ENCODE measurements at regions not wholly inside any gene's neighbourhood (a gene's known extent, or its start where the extent isn't known, plus 50 kb on each side); places are given as distances from the start of the nearest gene placed in this dataset.

DNA sequence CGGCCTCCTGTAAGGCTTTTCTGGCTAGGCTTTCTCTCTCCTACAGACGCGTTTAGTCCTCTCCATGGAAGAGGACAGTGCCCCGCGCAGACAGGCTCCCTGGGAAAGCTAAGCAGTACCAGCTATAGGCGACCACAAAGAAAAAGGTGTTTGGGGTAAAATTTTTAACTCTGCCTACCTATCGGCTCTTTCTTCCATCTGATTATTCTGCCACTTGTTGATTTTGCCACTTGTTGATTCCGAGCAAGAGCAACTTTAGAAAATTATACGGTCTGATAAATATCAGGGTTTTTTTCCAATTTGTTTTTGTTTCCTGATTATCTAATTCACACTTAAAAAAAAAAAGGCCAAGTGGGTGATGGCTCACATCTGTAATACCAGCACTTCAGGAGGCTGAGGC, 1600.5 kb upstream of the TENM3 start:
- TF ChIP-seq CEBPB (IDR thresholded peaks at IDR 0.05; ENCODE audit: low read depth, low read length) (no peak), FOS (IDR thresholded peaks at IDR 0.05; ENCODE audit: low read depth, low read length) (no peak), CTCF (conservative IDR thresholded peaks at IDR 0.05; ENCODE audit: low read depth, low read length) (no peak), RAD21 (IDR thresholded peaks at IDR 0.05; ENCODE audit: low read length) (no peak)

Measured in IMR-90 (cell line).